ENCODE measurements at regions not wholly inside any gene's neighbourhood (a gene's known extent, or its start where the extent isn't known, plus 50 kb on each side); places are given as distances from the start of the nearest gene placed in this dataset.

- TF ChIP-seq YY1 (IDR thresholded peaks at IDR 0.05; ENCODE audit: insufficient read depth, insufficient read length) (no peak), SUZ12 (IDR thresholded peaks at IDR 0.05; ENCODE audit: extremely low read depth, insufficient read depth, insufficient read length) (no peak)
Observed at GRCh38 chr11:28400331-28401100, 292.3 kb downstream of the METTL15 start.

Measured in NT2/D1 (cell line).